ENCODE measurements at regions not wholly inside any gene's neighbourhood (a gene's known extent, or its start where the extent isn't known, plus 50 kb on each side); places are given as distances from the start of the nearest gene placed in this dataset.

DNA sequence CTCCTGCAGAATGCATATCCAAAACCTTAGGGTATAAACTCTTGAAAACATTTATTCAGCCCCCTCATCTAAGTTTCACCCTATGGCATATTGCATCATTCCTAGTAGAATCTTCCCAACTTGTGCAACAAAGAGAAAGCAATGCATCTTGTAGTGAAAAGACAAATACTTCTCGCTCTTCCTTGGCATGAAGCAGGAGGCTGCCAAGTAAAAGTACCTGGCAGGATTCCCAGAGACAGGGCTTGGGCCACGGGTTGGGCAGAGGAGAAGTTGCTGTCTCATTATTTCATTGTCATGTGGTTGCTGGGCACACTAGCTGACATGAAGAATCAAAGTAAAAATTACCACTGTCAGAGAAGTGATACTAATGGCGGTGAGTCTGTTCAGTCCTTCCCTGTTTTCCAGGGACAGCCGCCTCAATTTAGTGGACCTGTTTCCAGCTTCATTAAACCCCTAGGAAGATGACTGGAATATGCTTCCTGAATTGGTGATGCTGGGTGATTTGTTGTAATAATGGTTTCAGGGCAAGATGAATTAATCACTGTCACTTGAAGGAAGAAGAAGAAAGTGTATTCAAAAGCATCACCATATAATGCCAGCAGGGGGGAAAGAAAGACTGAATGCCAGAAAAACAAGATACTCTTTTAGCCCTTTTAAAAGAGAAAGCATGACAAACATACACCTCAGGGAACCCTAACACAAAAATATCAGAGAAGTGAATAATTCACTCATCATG is 380.5 kb upstream of the IGFBP7 start:
- no peak for DNase-seq (ENCODE audit: low spot score)

DNA sequence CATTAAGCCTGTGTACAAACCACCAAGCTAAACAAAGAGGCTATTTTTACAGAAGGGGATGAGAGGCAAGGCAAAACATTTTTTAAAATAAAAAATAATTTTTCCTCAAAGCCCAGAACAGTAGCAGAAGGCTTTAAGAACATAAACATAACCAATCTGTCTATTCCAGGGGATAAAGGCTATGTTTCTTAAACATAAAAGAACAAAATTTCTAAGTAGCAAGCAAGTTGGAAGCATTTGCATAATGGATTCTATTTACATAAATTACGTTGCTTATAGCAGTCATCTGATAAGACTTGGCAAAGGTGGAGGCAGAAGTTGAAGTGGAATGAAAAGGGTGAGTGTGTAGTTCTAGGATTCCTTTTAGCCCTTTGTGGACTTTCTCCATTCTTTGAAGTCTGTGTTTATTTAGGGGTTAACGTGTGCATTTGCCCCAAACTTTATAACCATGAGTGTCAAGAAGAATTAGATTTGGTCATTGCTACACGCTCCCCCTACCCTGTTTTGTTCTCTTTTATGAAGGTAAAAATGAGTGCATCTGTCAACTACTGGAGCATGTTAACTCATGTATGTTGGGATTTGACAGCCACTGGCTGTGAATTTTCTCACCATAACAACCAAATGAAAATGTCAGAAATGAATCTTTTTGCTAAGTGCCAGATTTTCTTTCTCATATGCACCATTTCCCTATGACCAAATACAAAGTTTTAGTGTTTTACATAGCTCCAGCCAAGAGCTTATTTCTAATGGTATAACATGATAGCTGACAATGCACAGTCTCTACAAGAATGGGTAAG is 378.4 kb upstream of the IGFBP7 start:
- no peak for DNase-seq (ENCODE audit: low spot score)

DNA sequence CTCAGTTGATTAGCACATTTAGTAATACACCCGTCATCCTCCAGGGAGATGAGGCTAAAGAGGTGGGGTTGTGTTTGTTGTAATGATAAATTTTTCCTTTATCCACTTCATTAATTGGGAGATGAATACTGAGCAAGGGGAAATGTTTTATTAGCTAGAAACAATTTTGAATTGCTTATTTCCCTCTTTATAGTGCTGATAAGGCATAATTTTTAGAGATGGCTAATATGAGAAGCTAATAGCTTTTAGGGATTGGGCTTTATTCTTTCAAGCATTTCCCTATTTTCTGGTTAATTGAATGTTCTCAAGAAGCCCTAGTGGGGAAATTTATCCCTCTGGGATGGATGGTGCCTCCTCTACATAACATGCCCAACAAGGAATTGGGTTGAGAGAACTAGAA is 365.2 kb upstream of the IGFBP7 start:
- DNase-seq (ENCODE audit: low spot score) = no peak

DNA sequence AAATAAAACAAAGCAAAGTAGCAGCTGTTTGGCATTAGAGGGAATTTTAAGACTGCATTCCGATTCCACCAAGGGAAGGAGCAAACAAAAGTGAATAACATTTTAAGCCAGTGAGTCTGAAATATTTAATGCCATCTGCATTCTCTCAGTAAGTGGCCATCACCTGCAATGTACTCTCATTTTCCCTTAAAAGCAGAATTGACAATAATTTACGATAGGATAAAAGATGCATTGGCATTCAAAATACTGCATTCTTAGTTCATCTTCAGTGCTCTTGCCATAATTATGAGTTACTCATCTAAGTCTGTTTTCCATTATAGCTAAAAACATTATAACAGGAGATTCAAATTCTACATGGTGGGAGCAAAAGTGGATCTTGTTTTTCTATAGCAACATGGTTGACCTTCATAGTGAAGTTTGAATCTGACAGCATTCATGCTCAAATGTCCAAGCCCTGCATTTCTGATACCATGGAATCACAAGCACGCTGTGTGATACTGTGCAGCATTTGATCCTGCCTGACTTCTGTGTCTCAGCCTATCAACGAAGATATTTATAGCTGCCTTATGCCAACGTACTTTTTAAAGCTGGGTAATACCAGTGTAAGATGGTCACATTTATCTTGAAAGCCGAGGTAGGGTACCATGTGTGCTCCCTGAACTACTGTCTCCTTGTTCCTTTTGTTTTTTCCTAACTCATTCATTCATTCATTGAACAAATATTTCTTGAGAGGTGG is 355.3 kb upstream of the IGFBP7 start:
- DNase-seq (ENCODE audit: low spot score) = no peak

DNA sequence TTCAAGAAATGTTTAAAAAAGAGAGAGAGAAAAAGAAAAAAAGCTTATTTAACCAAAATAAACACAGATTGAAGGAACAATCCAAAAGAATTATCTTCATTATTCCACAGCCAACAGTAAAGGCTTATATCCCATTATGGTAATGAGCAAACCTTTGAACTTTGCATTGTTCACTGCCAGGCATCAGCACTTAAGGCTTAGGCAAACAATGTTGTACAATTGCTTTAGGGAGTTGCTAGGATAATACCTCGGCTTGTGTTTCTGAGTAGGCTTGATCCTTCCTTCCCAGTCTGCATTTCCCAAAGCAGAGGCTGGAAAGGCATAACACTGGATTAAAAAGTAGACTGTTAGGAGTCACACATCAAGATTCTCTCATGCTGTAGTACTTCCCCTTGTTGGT is 352.7 kb upstream of the IGFBP7 start:
- no peak for DNase-seq (ENCODE audit: low spot score)

DNA sequence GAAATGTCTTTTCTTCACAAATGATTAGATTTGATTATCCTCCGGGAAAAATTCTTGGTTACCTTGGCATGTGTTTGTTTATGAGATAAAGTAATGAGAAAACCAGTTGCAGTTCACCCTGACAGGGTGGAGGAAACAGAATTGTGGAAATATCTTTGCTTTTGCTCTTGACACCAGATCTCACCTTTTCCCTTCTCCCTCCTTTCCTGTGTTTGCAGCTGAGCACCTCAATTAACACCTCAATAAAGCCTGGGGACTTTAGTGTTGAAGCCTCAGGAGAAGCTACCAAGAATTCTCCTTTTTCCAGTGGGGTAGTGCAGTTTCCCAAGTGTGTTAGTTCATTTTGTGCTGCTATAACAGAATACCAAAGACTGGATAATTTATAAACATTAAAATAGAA is 350.8 kb upstream of the IGFBP7 start:
- no peak for DNase-seq (ENCODE audit: low spot score)

DNA sequence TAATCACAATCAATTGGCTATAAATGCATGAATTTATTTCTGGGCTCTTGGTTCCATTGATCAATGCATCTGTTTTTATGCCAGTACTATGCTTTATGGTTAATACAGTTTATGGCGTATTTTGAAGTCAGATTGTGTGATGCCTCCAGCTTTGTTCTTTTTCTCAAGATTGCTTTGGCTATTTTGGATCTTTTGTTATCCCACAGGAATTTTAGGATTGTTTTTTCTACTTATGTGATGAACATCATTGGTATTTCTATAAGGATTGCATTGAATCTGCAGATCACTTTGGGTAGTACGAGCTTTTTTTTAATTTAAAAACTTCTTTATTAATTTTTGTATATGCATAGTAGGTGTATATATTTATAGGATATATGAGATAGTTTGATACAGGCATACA is 338.7 kb upstream of the IGFBP7 start:
- DNase-seq (ENCODE audit: low spot score) = no peak

DNA sequence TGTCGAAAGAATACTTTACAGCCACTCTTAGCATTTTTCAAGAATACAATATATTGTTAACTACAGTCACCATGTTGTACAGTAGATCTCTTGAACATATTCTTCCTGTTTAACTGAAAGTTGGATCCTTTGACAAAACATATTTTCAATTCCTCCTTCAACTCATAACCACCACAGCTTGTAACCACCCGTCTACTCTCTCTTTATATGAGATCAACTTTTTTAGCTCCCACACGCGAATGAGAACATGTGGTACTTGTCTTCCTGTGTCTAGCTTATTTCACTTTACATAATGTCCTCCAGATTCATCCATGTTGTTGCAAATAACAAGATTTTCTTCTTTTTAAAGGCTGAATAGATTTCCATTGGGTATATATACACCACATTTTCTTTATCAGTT is 338.3 kb upstream of the IGFBP7 start:
- no peak for DNase-seq (ENCODE audit: low spot score)

DNA sequence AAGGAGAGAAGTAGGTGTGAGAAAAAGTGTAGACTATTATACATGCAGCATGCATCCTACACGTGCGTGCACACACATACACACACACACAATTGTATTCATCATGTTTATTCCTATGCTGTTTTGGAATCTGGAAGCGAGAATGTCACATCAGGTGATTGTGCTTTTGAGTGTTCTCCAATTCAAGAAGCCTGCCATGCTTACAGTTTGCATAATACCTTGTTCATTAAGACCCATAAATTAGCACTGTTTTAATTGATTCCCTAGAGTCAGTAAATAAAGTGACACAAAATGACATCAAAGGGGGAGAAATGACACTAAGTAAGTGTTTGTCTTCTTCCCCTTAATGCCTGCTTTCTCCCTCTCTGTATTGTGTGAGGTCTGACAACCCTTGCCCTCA is 336.1 kb upstream of the IGFBP7 start:
- DNase-seq (ENCODE audit: low spot score) = no peak

DNA sequence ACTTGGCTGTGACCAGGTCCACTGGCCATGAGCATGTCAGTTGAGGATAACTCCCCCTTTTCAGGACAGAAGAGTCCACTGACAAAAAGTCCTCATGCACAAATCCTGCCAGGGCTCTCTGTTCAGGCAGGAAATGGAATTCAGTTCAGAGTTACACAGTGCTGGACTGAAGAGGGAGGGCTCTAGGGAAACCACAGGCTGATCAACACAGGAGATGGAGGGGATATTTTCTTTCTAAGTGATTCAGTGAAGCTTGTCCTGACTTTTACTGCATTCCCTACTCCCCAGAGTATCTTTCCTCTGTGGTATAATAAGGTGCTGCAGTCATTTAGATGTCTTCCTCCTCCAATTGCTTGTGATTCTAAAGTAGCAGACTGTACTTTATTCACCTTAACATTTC is 335.5 kb upstream of the IGFBP7 start:
- no peak for DNase-seq (ENCODE audit: low spot score)

DNA sequence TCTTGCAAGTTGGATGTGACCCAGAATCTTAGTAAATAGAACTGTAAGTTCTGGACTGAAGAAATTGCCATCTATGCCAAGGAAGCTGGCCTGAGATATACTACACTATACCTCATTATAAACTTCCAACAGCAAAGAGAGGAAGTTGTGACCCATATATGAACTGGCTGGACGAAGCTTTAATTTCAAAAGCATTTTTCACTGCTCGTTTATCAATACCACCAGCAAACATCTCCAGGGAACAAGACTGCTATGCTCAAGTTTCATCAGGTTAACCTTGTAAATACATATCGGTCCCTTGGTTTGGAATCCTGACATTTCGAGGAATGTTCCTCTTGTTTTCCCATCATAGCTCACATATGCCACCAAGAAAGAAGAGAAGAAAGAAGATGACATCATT is 334.5 kb upstream of the IGFBP7 start:
- DNase-seq (ENCODE audit: low spot score) = no peak

DNA sequence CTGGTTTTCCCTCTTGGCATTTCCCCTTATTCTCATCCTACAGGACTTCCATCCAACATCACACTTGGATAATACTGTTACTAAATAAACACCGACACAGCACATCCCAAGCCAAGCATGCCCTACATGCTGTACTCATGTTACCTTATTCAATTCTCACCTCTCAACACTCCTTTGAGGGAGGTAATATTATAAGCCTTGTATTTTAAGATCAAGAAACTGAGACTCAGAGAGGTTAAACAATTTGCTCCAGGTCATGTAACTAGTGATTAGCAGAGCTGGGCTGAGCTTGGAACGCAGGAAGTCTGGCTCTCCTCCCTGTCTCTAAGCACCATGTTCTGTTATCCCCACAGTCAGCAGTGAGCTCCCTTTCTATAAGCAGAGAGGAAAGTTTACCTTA is 333.6 kb upstream of the IGFBP7 start:
- no peak for DNase-seq (ENCODE audit: low spot score)

DNA sequence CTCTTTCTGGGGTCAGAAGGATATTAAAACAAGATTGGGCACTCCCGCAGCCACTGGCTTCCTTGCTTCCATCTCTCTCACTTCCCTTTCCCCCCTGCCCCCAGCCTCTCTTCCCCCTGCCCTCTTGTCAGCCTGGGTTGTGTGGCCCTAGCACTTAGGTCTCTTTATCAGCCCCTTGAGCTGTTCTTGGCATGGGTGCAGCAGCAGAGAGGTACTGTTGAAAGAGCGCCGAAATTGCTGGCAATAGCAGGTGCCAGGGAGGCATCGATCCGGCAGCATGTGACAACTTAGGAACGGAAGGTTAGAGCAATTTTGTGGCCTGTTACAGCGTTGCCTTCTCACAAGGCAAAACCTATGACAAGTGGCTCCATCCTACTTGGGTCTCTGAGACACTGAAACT is 333.1 kb upstream of the IGFBP7 start:
- DNase-seq (ENCODE audit: low spot score) = no peak

DNA sequence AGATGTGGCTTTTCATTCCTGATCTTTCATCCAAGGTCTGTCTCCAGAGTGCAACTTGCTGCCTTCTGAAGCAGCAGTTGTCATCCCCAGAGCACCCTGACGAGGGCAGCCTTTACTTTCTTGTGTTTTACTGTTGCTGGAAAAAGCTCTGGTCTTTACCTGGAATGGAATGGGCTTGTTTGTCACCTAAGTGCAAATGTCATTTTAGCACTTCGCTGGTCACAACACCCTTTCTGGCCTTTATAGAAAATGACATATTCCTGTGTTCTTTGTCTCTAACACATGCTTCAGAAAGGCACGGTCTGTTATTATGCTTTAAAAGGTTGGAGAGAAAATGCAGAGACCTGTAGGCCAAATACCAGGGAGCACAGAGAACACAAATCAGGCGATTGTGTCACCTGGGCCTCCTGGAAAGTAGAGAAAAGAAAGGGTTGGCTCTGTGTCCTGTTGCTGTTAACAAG is 332.7 kb upstream of the IGFBP7 start:
- DNase-seq (ENCODE audit: low spot score) = peak; percentile 72

DNA sequence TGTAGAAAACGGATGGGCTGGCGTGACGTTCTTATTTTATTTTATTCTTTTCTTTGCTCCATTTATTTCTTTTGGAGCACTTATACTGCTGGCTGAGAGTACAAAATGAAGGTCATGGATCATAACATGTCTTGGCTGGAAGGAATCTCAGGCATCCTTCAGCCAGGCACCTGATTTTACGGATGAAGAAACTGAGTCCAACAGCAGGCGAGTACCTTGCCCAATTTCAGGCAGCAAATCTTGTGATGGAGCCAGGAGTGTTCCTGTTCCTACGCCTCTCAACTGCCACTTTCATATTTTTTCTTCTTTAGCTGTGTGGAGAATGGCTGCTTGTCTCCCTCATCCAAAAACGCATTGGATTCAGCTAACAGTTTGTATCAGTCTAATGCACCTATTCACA is 332.1 kb upstream of the IGFBP7 start:
- no peak for DNase-seq (ENCODE audit: low spot score)

DNA sequence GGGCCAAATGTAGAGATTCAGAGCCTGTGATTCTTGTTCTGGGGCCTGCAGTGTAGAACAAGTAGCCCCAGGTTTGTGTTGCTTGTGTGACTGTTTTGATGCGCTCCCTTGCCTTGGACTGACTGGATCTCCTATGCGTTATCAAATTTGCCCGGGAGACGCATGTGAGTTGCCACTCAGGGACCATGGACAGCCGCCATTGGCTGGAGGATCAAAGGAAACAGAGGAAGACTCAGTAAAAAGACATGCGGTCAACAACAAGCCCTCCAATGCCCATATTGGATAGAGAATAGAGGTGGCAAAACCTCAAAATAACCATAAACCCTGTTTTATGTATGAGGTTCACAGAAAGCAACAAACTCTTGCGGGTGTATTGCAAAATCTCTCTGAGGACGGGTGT is 327.5 kb upstream of the IGFBP7 start:
- DNase-seq (ENCODE audit: low spot score) = no peak

DNA sequence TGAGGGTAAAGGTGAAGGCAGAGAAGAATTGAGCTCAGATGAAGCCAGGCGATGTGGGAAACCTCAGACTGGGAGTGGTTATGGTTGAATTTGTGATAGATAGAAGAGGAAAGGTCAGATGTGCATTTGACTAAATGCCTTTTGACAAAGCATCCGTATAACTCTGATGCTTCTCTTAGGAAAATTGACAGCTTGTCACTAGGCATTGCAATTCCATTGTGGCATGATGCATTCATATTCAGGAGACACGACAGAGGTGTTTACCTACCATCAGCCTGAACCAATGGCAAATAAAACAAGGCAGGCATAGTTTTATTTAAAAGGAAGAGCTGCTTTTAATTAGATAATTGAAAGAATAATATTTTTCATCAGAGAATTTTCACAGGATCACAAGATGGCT is 325.1 kb upstream of the IGFBP7 start:
- no peak for DNase-seq (ENCODE audit: low spot score)

DNA sequence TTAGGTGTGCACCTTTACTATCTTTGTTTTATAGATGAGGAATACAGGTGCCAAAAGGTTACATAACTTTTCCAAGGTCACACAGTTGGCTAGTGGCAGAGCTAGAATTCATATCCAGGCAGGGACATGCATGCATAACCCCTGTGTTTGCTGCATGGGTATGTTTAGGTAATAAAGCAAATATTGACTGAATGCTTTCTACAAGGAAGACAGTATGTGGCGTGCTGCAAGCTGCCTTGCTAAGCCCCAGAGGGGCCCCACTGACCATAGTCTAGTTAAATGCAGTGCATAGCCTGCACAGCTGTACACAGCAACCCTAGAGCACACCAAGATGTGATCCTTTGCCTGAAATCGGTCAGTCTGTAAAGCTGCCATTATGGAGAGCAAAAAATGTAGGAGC is 320.5 kb upstream of the IGFBP7 start:
- DNase-seq (ENCODE audit: low spot score) = no peak

DNA sequence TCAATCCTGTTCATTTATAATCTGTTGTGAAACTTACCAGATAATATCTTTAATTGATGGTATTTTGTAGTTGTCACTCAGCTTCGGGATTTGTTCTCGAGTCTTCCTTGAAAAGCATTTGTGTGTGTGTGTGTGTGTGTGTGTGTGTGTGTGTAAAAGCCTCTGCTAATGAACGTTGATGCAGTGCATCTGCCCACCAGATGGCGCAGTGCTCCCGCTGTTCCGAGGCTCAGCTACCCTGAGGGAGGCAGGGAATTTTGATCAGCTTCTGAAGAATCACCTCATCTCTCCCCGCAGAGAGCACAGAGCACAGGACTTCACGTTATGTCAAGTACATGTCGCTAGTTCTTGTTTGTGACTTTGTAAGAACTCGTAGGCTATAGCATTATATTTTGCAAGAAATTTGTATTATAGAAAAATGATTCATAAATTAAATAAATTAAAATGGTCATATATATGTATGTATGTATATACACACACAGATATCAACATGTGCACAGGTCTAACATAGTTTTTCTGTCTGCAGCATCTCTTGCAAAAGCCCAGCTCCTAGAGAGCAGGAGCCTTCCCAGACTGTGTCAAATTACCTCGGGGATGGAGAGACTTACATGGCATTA is 316.7 kb upstream of the IGFBP7 start:
- DNase-seq (ENCODE audit: low spot score) = peak; percentile 85

DNA sequence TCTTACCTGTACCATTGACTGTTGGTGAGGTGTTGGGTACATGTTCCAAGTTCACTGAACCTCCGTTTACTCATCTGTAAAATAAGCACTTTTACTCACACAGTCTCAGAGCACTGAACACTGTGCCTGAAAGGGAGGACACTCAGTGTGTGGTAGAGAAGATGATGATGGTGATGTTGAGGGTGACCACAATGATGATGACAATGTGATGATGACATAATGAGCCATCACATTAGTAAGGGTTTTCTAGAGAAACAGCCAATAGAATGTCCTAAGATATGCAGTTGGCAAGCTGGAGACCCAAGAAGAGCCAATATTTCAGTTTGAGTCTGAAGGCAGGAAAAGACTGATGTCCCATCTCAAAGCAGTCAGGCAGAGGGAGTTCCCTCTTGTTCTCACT is 315.4 kb upstream of the IGFBP7 start:
- DNase-seq (ENCODE audit: low spot score) = no peak

DNA sequence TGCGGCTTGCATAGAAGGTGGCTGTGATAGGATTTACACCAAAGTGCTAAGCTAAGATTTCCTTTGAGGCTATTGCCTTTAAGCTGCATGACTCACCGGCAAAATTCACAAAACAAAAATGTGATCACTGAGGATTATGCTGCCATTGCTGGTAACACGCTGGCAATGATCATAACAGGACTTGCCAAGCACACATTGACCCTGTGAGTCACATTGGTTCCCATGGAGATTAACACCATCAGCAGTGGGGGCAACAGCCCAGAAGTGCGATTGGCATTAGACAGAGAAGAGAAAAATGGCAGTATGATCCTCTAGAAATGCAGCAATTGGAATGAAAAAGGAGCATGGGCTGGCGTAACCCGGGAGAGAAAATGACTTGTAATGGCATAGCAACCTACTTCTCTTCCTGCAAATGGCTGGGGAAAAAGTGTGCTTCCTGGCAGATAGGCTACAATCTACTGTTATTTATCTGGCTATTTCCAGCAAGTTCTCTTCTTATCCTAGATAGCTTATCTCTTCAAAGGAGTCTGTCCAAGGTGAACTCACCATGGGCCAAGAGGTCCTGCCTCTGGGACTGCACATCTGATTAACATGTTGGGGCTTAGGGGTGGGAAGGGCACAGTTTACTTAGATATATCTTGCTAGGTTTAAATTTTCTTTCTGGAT is 314.2 kb upstream of the IGFBP7 start:
- no peak for DNase-seq (ENCODE audit: low spot score)

DNA sequence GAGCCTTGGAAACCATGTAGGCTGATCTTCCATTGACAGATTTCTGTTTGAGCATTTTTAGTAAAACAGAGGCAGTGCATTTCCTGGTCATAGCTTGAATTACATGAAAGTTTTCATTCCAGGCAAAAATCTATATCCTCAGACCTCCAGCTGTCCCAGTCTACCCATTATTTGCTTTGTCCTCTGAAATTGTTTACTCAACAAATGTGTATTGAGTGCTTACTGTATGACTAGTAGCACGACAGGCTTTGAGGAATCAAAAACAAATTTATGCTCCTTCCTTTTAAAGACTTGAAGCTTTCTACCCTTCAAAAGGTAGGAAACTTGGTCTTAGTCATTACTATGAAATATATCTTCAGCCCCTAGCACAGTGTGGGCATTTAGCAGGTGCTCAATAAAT is 307.9 kb upstream of the IGFBP7 start:
- no peak for DNase-seq (ENCODE audit: low spot score)

Data from iPS-NIHi11 (cell line).